NCI-H460 (cell line): ENCODE measurements at regions not wholly inside any gene's neighbourhood (a gene's known extent, or its start where the extent isn't known, plus 50 kb on each side); places are given as distances from the start of the nearest gene placed in this dataset.

Experiments
- DNase-seq: peaks from one replicate; pipeline ENCODE4 v3.0.0-alpha.2; 2016; ENCODE audit warnings: low read depth; ENCODE audit errors: extremely low read depth

DNA sequence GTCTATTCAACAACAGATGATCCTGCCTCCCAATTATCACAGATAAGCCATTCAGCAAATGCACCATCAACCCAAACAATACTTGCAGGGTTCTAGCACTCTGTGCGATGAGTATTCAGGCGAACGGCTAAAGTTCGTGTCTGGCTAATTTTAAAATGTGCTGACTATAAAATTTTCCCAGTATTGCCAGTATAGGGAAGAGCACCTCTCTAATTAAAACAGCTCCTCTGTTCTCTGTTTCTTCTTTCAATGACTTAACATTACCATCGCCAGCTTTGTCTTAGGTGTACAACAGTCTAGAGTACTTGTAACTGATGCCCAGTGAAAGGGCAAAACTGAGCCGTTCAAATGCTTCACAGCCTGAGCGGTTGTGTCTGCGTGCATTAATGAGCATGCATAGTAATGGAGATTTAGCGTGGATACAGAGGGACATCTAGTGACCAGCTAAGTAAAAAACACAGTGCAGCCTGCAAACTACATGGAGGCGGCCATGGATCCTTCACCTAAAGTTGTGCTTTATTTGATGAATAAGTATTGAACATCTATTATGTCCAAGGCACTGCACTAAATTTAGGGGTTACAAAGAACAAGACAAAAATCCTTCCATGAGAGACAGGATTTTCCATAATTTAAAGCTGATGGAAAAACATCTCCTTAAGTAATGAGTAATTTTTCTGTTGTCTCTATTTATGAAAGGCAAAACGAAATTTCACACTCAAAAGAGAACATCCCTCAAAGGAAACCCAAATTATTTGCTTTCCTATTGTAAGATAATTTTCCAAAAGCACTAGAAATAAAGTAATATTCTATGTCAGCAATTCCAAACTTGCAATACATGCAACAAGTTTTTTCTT lies 120.0 kb downstream of the SETD4 start:
- peak; percentile 49 for DNase-seq

GRCh38 chr21:35938446-35938845 lies 121.9 kb downstream of the SETD4 start:
- DNase-seq, result no peak

DNA sequence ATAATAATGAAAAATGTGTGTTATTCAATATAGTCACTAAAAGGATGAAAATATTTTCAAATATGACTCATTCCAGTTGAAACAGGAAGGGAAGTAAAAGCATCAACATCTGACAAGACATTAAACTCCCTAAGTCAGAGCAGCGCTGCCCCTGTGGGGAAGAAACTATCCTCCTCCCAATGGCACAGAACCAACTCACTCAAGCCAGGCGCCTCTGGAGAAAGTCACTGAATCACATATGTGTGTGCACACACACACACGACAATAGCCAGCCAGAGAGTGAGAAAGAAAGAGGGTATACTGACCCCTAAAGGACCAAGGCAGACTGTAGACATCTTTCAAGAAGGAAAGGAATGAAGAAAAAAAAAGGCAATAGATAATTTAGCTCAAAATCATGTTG lies 126.9 kb downstream of the SETD4 start:
- DNase-seq, result no peak

DNA sequence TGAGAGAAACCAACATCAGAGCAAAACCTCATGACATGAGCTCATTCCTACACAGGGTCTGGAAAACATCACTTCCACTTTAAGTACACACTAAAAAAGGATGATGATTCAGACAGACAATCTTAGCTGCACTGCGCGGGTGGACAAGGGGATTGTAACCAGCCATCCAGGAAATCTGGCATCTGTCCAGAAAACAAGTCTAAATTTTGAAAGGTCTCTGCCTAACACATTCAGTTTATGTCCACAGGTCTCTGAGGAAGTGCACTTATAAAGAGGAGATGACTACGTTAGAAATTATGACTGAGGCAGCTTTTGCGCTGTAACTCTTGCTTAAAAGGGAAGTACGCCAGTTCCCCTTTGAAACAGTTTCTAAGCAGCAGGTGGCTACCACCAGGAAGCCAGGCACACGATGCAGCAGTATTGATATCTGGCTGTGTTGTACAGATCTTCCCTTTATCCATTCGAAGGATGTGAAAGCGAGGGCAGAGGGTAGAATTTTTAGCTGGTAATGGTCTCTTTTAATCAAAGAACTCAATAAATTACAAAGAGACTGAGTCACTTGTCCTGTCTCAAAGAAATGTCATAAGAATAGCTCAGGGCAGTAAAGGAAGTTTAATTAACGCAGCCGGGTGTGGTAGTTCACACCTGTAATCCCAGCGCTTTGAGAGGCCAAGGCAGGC lies 128.0 kb downstream of the SETD4 start:
- DNase-seq, result no peak

DNA sequence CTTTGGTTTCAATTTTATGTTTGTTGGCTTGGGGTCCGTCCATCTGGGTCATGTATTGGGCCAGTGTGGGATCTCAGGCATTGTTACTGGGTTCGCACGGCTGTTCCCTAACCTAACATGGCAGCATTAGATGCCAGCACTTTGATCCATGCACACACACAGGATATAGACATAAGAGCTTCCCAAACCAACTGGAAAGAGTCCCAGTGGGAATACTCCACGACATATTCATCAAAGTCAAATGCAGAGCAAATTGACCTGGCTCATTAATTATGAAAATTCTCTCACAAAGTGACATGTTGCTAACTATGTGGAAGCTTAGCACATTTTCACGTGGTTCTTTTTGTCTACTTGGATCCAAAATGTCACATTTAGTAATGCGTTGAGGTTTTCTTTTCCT lies 130.4 kb downstream of the SETD4 start:
- DNase-seq, result no peak

DNA sequence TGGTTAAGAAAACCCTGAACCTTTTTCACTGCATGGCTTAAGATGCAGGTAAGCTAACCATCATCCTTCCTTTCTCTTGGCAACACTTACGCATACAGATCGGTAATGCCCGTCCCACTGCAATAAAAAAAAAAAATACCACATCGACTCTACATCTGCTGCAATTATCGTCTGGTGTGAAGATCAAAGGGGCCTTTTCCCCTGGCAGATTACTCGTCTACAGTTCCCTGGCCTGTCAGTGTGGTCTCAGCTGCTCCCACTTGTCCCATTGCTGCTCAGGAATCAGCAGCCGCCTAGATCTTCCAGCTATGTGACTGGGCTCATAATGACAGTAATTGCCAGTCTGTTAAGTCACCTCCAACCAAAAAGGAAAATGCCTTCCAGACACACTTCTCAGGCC lies 133.1 kb downstream of the SETD4 start:
- no peak for DNase-seq

DNA sequence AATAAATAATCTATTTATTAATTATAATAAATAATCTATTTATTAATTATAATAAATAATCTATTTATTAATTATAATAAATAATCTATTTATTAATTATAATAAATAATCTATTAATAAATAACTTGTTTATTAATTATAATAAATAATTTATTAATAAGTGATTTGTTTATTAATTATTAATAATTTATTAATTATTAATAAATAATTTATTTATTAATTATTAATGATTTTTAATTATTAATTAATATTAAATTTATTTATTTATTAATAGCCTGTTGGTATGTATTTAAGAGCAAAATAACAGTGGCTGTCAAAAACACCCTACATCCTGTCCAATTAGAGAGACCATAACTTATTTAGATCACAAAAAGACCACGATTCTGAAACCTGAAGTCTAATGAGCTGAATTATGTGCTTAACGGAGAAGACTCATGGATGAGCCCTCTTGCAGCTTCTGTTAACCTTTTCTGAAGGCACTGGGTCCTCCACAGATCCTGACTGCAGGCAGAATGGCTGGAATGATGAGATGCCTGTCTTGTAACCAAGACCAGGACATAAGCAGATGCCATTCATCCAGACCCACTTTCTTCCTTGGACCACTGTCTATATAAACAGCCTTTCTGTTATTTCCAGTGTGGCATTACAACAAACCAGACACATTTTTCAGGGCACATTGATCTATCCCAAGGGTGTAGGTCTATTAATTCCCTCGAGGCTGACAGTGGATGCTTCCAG lies 134.2 kb downstream of the SETD4 start:
- DNase-seq, result no peak

DNA sequence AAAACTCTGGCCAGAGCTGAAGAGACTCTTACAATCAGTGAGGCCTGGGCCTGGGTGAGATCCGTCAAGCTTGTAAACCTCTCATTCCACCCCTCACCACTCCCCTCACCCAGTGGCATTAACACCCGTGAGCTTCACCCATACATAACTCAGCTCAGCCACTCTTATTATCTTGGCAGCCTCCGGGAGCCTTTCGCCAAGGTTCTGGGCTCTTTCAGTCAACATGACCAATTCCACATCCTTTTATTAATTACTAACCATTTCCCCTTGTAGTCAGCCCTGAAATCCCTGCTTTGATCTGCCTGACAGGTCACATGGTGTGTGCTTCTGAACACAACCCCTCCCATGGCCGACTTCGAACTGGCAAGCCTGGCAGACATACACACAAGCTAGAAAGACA lies 134.8 kb downstream of the SETD4 start:
- DNase-seq, result no peak

- DNase-seq, result no peak
These were observed 135.5 kb downstream of the SETD4 start for GRCh38 chr21:35924714-35925301.

DNA sequence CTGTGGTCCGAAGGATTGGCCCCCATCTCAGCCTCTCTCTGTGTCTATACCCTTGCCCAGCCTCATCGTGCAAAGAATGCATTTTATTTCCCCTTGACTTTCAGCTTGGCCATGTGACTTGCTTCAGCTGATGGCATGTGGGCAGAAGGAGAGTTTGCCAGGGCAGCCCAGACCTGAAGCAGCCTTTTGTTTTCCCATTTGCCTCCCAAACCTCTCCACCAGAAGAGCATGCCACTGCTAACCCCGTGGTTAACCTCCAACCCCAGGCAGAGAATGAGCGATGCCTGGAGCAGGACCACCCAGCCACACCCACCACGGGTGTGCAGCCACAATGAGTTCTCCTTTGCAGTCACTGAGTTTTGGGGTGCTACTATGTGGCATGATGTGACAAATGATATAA lies 136.4 kb downstream of the SETD4 start:
- DNase-seq, result no peak

DNA sequence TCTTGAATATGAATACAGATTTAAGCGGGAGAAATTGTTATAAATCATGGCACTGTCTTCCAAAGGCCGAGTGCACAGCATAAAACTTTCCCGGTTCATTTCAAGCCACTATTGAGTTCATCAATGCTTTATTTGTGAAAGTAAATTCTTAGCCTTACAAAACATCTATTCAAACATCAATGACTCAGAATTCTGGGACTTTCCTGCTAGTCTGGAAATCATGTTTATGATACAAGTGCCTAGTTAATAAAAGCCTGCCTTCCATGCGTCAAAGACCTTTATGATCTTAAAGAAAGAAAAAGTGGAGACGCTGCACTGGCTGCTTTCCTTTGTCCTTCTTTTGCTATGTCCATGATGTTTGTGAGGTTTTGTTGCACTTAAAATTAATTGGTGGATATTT lies 137.7 kb downstream of the SETD4 start:
- DNase-seq, result no peak

- DNase-seq, result no peak
These were observed 138.9 kb downstream of the SETD4 start for GRCh38 chr21:35921471-35921870.

DNA sequence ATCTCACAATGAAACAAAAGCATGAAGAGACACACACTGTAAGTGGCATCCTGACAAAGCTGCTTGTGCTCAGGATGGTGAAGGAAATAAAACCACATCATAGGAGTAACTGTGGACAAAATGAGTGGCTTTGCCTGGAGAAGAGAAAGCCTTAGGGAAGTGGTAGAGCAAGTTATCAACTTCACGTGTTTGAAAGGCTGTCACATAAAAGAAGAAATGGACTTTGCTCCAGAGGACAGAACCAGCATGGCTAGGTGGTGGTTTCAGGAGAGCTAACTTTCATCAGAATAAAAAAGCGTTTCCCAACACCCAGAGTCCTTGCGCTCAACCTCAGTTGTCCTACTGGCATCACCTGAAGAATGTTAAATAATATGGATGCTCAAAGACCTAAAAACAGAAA lies 139.9 kb downstream of the SETD4 start:
- no peak for DNase-seq

GRCh38 chr21:35915030-35915429 lies 145.3 kb downstream of the SETD4 start:
- DNase-seq, result no peak

GRCh38 chr21:35911412-35912191 lies 148.7 kb downstream of the SETD4 start:
- no peak for DNase-seq

DNA sequence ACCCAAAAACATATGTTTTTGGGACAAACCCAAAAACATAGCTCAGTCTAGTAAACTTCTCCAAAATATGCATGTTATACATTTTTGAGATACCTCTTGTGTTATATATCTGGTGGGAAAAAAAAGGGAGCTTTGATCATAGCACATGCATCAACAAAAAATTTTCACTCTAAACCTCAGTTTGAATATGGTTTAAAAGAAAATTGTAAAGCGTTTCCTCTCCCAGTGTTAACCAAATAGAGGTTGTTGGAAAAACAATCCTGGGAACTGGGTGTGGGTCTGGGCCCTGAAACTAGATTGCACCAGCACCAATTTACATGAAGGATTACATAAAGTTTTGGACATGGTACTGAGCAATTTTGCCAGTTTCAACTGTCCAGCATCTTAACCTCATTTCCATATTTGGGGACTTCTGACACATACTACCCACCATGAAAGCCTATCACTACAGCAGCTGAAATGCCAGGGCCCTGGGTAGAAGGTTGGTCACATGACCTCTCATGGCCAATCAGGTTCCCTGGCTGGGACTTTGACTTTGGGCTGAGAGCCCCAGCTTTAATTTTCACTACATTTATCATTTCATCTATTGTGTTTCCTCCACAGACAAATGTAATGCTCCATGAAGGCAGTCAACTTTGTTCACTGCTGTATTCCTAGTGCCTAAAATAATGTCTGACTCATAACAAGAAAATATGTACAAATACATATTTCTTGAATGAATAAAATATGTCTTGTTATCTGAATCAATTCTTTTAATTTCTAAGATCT lies 150.7 kb downstream of the SETD4 start:
- no peak for DNase-seq

DNA sequence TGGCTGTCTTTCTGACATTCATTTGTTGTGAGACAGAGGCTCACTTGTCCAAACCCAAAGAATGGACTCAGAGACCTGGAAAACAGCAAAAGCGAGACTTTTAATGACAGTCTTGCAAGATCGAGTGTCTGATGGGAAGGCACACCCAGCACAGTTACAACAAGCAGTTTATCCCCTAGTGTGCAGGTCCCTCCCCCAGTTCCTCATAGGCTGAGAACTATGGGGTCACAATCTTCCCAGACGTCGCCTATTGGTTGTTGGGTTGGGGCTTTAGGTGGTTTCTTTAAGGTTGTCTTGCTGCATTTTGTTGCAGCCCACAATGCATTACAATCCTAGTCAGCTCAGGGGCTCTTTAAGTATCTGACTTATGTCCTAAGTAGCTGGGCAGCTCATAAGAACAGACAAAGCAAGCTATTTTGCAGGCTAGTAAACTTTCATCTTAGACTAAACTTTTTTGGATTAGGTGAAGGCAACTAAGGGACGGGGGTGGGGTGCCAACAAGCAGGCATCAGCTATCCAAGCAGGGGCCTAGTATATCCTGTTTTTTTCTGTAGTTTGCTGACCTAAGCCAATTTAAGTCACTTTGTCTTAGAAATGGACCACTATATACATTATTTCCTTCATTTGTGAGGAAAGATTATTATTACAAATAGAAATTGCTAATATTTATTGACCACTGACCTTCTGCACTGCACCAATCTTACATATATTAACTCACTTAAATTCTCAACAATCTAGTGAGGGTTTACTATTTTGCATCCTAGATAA lies 151.8 kb downstream of the SETD4 start:
- DNase-seq, result no peak

DNA sequence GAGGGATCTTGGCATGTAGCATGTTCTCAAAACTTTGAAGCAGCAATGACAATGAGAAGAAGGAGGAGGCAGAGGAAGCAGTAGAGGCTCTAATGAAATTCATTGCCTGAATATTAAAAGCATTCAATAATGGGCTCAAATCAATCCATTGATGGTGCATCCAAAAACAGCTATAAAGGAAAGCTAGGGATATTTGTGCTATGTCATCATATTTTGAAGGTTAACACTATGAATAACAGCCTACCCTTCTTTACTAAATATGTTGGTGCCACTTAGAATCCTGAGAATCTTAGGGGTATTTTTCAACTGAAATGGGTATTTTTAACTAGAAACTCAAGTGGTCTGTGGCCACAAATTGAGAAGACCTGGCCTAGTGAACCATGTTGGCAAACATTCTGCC lies 153.7 kb downstream of the SETD4 start:
- DNase-seq, result no peak

- DNase-seq, result no peak
These were observed 154.4 kb downstream of the SETD4 start for GRCh38 chr21:35905963-35906345.
